Stimulated activated CD4-positive, alpha-beta T cell treated with anti-CD3 and anti-CD28 coated beads, Interleukin-15, amount 100 ng/mL, for 24 hours (primary cell): ENCODE measurements at regions not wholly inside any gene's neighbourhood (a gene's known extent, or its start where the extent isn't known, plus 50 kb on each side); places are given as distances from the start of the nearest gene placed in this dataset.

Experiments used
- DNase-seq: peaks from one replicate; pipeline ENCODE4 v3.0.0-alpha.2; 2020

DNA sequence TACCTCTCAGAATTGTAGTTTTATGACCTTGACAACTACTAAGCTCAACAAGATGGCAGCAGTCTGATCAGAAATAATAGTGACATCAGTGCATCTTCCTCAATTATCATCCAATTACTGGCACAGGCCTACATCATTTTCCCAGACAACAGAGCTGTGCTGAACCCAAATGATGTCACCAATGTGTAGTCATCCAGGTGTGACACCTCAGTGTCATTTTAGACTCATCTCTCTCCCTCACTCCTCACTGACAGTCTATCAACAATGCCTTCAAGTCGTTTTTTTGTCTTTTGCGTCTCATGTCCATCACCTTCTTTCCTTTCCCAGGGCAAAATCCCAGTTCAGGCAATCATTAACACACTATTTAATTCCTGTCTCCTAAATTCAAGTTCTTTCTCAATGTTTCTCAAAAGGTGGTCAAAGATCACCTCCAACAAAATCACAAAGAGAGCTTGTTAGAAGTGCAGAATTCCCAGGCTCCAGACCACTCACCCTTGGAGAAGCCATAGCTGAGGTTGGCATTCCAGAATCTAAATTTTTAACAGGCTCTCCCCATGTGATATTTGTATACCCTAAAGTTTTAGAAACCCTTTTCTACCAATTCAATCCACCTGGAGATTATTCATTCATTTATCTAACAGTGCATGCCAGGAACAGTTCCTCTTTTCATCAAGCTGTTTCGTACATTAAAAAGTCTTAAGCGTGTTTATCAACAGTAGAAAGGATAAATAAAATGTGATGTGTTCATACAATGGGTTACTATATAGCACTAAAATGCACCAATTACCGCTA is 125.3 kb upstream of the KLF7 start:
- no peak for DNase-seq

- no peak for DNase-seq
Observed at GRCh38 chr2:207291625-207292252, 126.0 kb upstream of the KLF7 start.

DNA sequence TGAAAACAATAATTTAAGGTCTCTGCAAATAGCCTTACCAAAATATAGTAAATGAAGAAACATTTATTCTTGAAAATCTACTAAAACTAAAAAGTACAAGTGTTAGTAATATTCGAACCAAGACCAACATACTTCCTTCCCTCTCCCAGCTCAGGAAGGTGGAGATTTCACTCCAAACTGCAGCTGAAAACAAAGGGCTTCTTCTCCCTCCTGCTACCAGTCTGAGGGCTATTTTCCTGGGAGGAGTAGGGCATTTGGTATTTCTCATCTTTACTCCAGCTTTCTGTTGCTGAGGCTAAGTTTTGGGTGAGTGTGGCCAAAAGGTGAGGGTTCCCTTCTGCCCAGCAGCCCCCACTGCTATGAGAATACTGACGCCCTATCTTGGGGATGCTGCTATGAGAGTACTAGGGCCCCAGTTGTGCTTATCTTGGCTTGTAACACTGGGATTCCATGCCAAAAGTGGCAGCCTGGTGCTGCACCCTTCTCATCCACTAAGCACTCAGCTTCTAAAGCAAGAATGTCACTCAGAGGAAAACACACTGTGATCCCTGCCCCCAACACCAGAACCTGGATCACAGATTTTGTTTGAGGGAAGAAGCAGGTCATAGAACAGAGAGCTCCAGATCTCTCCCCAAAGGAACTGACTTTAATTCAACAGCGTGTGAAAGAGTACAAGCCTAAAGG is 130.7 kb upstream of the KLF7 start:
- no peak for DNase-seq

DNA sequence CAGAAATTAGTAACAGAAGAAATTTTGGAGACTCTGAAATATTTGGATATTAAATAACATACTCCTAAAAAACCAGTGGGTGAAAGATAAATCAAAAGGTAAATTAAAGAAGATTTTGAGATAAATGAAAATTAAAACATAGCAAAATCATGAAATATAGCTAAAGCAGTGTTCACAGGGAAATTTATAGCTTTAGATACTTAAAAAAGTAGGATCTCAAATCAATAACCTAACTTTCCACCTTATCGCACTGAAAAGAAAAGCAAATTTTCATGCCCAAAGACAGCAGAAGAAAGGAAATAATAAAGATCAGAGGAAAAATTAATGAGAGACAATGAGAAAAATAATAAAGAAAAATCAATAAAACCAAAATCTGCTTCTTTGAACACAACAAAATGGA is 135.1 kb upstream of the KLF7 start:
- no peak for DNase-seq

- no peak for DNase-seq
Observed at GRCh38 chr2:207304761-207305160, 139.0 kb upstream of the KLF7 start.

- no peak for DNase-seq
Observed at GRCh38 chr2:207308519-207309224, 142.9 kb upstream of the KLF7 start.

DNA sequence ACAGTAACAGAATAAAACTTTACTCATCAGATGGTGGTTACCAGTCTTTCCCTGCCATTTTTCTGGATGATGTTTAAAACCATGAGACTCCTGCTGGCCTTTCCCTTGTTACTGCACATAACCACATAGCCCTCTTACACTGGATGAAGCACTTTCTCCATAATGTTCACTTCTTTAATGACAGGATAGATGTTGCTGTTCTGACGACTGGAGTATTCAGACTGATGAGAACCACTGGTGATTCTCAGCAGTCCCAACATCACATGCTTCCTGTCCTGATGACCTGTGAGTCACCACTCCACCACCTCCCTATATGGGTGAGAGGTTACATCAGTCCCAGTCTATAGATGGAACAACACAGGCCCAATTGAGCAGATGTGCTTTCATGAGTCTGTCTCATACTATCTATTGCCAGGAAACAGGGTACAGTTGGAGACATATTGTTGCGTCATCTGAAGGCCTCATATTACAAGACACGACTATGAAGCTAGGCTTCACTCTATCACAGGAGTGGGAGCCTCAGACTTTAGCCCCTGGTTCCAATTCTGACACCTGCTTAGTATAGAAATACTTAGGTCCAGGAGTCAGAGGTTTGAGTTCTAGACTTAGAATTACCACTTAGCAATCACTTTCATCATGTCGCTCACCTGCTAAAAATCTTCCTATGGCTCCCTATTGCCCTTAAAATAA is 145.7 kb upstream of the KLF7 start:
- peak; percentile 50 for DNase-seq

DNA sequence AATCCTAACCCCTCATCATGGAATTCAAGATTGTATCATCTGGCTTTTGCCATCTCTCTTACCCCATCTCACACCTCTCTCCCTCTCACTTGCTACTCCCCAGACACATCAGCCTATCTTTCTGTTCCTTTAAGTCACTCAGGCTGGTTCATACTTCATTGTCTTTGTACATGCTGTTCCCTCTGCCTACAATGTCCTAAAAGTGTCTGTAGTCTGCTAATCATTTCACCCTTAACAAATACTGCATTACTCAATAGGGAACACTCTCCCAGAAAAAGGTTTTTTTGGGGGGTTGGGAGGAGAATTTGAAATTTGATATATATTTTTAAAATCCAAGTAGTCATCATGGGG is 146.2 kb upstream of the KLF7 start:
- DNase-seq, result no peak

DNA sequence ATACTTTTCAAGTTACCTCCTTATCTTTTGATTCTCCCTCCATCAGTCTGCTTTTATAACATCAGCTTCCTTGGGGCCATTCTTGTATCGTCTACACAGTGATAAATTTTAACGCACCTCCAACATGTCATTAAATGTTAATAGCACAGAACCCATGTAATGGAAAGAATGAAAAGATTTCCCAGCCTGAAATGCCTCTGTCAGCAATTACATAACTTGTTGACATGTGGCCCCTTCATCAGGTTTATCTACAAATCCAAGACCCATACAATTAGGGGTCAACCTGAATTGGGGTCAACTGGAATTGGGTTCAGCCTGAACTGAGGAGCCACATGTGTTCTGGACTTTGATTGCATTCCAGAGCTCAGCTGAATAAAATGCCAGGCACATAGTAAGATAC is 148.2 kb upstream of the KLF7 start:
- no peak for DNase-seq

DNA sequence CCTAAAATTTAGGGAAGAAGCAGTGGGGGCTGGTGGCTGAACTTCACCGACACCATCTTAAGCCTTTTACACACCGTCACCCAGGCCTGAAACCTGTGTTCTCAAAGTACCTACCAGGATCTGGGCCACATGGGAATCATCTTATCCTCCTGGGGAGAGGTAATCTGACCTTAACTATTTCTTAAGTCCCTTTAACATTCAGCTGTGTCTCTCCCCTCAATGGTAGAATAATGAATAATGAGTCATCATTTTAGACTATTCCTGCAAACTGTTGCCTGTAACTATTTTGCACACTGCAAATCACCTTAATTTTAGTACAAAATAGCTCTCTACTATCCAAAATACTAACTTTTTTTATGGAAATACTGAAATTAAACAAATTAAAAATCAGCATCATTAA is 149.4 kb upstream of the KLF7 start:
- no peak for DNase-seq

DNA sequence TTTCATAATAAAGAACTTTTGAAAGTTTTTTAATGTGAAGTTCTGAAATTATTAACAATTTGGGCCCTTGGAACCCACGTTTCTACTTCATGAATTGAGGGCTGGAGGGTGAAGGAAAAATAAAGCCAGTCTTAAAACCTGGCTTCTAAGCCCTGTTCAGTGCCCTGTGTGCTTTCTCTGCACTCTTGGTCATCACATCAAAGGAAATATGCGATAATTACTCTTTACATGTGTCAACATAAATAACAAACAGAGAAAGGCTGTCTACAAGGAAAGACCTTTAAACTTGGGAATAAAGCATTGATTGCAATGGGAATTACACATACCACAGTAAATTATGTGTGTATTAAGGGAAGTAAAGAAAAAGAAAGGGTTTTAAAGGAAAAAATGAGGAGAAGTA is 150.7 kb upstream of the KLF7 start:
- DNase-seq, result no peak

DNA sequence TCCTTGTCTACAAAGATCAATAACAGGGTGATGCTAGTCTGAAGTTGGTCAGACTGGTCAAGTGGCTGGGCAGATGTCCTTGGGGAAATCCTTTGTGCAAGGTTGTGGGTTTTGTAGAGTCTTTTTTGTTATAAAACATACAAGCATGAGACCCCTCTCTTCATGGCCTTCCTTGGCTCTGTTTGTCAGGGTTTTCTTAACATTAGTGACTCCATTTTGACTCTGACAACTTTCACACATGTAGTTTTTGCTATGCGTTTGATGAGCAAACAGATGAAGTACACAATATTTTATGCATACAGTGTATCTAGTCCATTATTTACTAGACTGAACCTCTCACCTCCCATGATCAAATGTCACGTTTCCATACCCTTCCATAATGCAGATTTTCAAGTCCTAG is 151.2 kb upstream of the KLF7 start:
- no peak for DNase-seq

DNA sequence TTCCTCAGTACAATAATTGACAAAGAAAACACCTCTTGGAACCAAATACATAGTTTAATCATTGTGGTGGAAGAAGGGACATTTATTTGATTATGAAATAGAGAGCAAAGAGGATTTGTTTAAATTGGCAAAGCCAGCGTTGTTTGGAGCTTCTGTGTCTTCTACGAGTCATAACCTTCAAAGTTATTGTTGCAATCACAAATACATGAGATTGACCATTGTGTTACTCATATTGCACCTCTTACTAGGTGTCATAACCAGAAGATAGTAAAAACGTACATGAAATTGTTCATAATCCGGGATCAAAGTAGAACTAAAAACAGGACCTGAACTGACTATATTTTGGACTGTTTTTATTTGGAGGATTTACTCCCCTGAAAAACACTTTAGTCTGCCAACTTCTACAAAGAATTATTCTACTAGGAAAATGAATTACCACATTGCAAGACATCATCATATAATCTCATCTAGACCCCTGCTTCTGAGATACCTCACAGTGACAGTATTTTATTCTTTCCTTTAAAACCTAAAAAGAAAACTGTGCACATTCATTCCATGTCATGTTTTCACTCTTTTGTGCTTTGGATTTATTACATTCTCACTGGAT is 151.7 kb upstream of the KLF7 start:
- DNase-seq, result no peak

DNA sequence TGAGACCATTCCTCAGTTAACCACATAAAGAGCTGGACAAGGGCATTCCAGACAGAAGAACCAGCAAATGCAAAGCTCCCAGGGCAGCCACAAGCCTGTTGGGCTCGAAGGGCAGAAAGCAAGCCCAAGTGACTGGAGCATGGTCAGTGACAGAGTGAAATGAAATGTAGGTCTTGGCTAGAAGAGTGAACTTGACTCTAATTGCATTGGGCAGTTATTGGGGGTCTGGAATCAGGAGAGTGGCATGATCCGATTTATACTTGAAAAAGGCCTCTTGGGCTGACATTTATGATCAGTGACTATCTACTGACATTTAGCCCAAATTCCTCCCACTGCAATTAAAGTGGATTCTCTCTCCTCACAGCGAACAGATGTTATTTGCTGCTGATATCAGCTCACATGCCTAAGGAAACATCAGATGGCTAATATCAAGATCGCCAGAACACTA is 152.5 kb upstream of the KLF7 start:
- DNase-seq, result no peak

DNA sequence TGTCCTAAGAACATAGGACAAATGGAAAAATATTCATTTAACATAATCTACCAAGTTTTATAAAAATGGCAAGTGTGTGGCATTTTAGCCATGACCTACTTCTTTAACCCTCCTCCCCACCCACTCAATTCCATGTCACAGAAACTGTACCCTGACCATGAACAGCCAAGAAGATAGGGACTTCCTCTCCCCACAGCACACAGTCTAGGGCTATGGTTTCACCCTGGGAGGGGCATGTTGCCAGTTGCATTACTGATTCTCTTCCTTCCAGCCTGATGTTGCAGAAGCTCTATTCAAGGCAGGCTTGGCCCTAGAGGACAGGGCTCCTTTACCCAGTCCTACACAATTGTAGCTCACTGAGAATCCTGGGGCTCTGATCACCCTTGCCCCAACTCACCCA is 153.6 kb upstream of the KLF7 start:
- no peak for DNase-seq

GRCh38 chr2:207320381-207321159 is 154.8 kb upstream of the KLF7 start:
- no peak for DNase-seq

DNA sequence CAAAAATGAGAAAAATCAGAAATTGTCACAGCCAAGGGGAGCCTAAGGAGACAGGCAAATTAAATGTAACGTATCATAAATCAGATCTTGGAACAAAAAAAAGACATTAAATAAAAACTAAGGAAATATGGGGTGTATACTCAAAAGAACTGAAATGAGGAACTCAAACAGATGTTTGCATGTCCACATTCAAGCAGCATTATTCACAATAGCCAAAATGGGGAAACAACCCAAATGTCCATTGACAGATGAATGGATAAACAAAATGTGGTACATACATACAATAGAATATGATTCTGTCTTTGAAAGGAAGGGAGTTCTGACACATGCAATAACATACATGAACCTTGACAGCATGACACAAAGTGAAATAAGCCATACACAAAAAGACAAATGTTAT is 155.8 kb upstream of the KLF7 start:
- DNase-seq, result no peak

DNA sequence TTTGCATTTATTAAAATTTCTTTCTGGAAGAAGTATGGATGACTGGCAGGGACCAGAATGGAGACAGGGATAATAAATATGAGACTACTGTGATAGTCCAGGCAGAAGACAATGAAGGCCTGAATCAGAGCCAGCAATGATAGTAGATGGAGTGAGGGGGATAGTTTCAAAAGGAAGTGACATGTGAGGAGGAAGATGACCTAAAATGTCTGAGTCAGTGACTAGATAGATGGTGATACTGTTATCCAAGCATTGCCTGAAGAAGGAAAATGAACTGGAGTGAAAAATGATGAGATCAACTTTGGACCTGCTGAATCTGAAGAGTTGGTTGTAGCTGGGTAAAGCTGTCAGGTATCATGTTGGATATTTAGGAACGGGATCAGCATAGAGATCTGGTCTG is 158.3 kb upstream of the KLF7 start:
- no peak for DNase-seq

DNA sequence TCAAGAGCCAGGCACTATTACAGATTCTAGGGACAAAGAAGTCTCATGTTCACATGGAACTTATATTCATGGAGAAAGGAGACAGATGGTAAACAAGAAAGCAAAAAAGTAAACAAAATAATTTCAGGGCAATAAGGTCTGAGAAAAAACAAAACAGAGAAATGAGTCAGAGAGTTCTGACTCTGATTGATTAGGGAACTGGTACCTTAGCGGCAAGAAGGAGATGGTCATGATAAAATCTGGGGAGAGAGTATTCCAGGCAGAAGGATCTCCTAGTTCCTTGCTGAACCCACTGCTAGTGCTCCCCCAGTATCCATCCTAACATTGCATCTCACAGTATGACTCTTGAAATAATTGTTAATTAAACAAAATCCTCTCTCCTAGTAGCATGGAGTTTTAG is 161.8 kb upstream of the KLF7 start:
- DNase-seq, result no peak

DNA sequence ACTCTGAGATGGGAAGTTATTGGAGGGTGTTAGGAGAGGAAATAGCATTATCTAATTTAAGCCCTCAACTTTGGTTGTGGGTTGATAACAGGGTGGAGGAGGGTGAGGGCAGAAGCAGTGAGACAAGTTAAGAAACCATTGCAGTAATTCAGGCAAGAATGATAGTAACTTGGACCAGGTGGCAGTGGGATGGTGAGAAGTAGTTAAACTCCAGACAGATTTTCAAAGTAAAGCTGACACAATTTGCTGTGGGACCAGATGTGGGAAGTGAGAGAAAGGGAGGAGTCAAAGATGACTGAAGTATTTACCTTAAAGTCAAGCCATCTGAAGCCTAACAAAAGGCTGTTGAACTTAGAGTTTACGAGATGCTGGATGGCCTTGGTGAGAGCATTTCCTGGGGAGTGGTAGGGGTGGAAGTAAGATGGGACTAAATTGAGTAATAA is 163.2 kb upstream of the KLF7 start:
- DNase-seq, result no peak

GRCh38 chr2:207330912-207331311 is 165.2 kb upstream of the KLF7 start:
- DNase-seq, result peak; percentile 79

GRCh38 chr2:207331674-207332073 is 165.9 kb upstream of the KLF7 start:
- no peak for DNase-seq
